Activated T-cell treated with anti-CD3 and anti-CD28 coated beads, Interleukin-2, amount 50 U/mL, for 4 hours (primary cell): ENCODE measurements at regions not wholly inside any gene's neighbourhood (a gene's known extent, or its start where the extent isn't known, plus 50 kb on each side); places are given as distances from the start of the nearest gene placed in this dataset.

Source experiments
- ATAC-seq, 2 donors: fragments of 200-7000 bp; cut with Tn5 transposase; one replicate each; pipeline ENCODE4 v1.10.0; 2021
- DNase-seq: peaks from one replicate; pipeline ENCODE4 v3.0.0-alpha.2; 2020
- H3K27me3 Mint-ChIP-seq: one replicate; pipeline ENCODE4 v1.8.0; 2021; ENCODE audit warnings: low read depth, mixed read lengths
- H3K36me3 Mint-ChIP-seq: one replicate; pipeline ENCODE4 v1.8.0; 2022; ENCODE audit warnings: mixed read lengths; ENCODE audit not compliant: insufficient read depth
- H3K4me1 Mint-ChIP-seq: one replicate; pipeline ENCODE4 v1.8.0; 2021; ENCODE audit warnings: low read depth, mixed read lengths
- H3K4me3 Mint-ChIP-seq: one replicate; pipeline ENCODE4 v1.8.0; 2021; ENCODE audit warnings: mild to moderate bottlenecking, moderate library complexity, mixed read lengths
- H3K9me3 Mint-ChIP-seq: one replicate; pipeline ENCODE4 v1.8.0; 2021; ENCODE audit warnings: mixed read lengths

DNA sequence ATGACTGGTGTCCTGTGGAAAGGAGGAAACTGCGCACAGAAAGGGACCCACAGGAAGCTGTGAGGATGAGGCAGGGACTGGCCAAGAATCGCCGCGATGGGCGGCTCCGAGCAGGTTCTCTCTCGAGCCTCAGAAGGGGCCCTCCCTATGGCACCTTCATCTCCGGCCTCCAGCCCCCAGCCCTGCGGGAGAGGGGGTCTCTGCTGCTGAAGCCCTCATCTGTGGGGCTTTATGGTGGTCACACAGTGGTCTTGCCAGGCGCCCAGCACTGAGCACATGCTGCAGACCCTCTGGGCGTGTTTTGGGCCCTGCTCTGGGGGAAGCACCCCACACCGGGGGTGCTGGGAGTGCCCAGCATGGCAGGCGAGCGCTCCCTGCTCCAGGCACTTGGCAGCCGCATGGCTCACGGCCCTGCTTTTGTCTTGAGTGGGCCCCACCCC lies 86.6 kb upstream of the ACTRT2 start:
- ATAC-seq (no peak), DNase-seq (no peak)
- H3K27me3 Mint-ChIP-seq: no peaks in the 10 kb centered on the region
- H3K4me3 Mint-ChIP-seq: no peak overlapping the region
- H3K4me1 Mint-ChIP-seq: no peaks in the 10 kb centered on the region
- H3K9me3 Mint-ChIP-seq: no peaks in the 10 kb centered on the region
- H3K36me3 Mint-ChIP-seq: no peaks in the 10 kb centered on the region

DNA sequence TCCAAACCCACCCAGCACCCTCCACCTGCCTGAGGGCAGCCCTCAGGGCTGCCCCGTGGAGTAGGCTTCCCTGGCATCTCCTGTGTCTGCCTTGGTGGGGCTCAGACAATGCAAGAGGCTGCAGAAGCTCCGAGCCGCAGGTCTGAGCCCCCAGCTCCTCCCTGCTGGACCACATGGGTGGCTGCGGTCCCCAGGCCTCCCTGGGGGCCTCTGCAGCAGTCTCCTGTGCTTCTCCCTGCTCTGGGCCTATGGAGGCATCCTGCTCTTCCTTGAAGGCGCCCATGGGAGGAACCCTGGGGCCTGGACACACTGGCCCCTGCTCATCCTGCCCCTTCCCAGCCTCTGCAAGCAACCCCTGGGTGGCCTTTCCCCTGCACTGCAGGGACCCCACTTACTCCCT lies 86.1 kb upstream of the ACTRT2 start:
- Mint-ChIP-seq H3K27me3 (no peaks in the 10 kb centered on the region), H3K4me1 (no peaks in the 10 kb centered on the region), H3K9me3 (no peaks in the 10 kb centered on the region), H3K36me3 (no peaks in the 10 kb centered on the region), H3K4me3 (no peak overlapping the region)
- ATAC-seq: no peak
- DNase-seq: no peak

DNA sequence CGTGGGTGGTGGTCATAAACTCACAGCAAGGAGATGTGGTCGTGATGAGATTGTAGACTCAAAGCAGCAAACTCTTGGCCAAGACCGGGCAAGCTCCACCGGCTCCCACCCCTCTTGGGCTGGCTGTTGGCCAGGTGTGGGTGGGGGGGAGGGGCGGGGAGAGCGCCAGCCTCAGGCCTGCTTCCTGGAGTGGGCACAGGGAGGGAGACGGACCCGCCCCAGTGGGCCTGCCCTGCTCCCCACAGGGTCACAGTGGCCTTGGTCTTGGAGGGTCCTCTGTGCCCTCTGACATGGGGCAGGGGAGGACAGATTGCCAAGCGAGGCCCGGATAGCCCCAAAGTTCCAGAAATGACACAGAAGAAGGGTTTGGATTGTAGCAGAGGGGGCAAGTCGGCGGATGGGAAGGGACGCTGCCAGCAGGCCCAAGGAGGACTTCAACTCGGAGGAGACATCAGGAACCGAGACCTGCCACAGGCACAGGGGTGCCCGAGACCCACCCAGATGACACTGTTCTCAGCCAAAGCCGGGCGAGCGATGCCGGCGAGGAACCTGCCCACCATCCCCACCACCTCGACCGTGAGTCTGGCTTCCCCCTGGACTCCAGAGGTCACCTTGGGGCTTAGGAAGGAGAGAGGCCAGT lies 85.4 kb upstream of the ACTRT2 start:
- Mint-ChIP-seq H3K4me3 (no peak overlapping the region), H3K9me3 (peaks cover 3% of the 10 kb centered on the region), H3K27me3 (no peaks in the 10 kb centered on the region), H3K36me3 (no peaks in the 10 kb centered on the region), H3K4me1 (no peaks in the 10 kb centered on the region)
- no peak for ATAC-seq
- no peak for DNase-seq

GRCh38 chr1:2936559-2937515 lies 84.4 kb upstream of the ACTRT2 start:
- no peaks in the 10 kb centered on the region for H3K4me1 Mint-ChIP-seq
- peaks cover 10% of the 10 kb centered on the region for H3K9me3 Mint-ChIP-seq
- H3K36me3 Mint-ChIP-seq: no peaks in the 10 kb centered on the region
- DNase-seq: no peak
- H3K4me3 Mint-ChIP-seq: no peak overlapping the region
- ATAC-seq: no peak
- H3K27me3 Mint-ChIP-seq: no peaks in the 10 kb centered on the region

- Mint-ChIP-seq H3K4me1 (no peaks in the 10 kb centered on the region), H3K9me3 (peaks cover 10% of the 10 kb centered on the region), H3K4me3 (no peak overlapping the region), H3K36me3 (no peaks in the 10 kb centered on the region), H3K27me3 (no peaks in the 10 kb centered on the region)
- no peak for DNase-seq
- no peak for ATAC-seq
Measured at GRCh38 chr1:2937805-2938204, 83.5 kb upstream of the ACTRT2 start.

DNA sequence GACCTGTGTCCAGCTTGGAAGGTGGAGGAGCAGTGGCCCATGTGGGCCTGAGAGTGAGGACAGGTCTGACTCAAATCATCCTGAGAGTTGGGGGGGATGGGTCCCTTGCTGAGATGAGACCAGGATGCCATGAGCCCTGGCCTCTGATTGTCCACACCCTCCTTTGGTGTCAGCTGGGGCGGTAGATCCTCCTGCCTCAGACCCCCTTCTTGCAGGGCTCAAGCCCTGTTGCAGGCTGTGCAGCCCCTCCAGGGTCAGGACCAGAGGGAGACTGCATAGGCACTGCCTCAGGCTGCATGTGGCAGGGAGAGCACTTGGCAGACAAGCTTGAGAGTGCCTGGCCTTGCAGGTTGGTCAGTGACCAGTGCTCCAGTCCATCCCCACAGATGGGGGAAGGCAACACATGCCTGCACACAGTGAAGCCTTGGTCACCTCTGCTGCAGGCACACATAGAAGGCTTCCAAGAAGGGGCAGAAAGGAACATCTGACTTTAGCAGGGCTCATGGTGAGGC lies 82.2 kb upstream of the ACTRT2 start:
- Mint-ChIP-seq H3K4me3 (no peak overlapping the region), H3K36me3 (no peaks in the 10 kb centered on the region), H3K9me3 (peaks cover 10% of the 10 kb centered on the region), H3K27me3 (peaks cover 2% of the 10 kb centered on the region), H3K4me1 (no peaks in the 10 kb centered on the region)
- ATAC-seq: no peak
- DNase-seq: no peak

DNA sequence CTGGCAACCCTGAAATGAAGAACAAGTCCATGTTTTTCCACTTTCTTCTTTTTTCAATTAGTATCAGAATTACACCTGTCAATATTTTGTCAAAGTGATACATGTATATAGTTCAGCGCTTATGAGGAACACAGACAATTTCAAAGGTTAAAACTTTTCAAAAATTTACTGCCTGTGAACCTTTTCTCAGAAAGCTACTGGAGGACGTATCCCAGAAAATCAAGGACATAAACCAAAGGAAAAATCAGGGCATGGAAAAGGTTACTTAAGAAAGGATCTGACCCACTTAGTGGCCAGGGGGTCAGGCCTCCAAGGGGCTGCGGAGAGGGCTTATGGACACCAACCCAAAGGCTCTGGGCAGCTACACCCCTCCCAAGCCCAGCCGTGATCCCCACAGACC lies 81.1 kb upstream of the ACTRT2 start:
- ATAC-seq (no peak), DNase-seq (no peak)
- Mint-ChIP-seq H3K9me3 (peaks cover 10% of the 10 kb centered on the region), H3K4me1 (no peaks in the 10 kb centered on the region), H3K27me3 (peaks cover 2% of the 10 kb centered on the region), H3K36me3 (no peaks in the 10 kb centered on the region), H3K4me3 (no peak overlapping the region)

GRCh38 chr1:2941040-2941439 lies 80.2 kb upstream of the ACTRT2 start:
- DNase-seq (no peak), ATAC-seq (no peak)
- H3K9me3 Mint-ChIP-seq: peaks cover 10% of the 10 kb centered on the region
- H3K4me1 Mint-ChIP-seq: no peaks in the 10 kb centered on the region
- no peak overlapping the region for H3K4me3 Mint-ChIP-seq
- no peaks in the 10 kb centered on the region for H3K36me3 Mint-ChIP-seq
- H3K27me3 Mint-ChIP-seq: peaks cover 2% of the 10 kb centered on the region

- no peak overlapping the region for H3K4me3 Mint-ChIP-seq
Measured at GRCh38 chr1:2941907-2942306, 79.4 kb upstream of the ACTRT2 start.

DNA sequence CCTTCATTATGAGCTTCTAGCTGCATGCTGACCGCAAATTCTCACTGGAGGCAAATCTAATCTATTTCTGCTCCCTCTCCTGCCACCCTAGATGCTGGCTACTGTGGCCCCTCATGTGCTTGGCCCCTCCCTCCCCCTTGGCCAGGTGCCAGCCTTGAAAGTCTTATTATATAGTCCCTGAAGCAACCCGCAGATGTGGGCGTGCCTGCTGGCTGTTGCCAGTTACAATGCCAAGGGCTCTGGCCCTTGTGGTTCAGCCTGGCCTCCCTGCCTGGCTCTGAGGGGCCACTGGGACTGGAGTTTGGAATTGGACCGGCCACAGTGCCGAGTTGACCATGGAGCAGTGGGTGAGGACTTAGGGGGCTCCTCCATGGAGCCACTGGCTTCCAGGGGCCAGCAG lies 78.9 kb upstream of the ACTRT2 start:
- Mint-ChIP-seq H3K27me3 (peaks cover 11% of the 10 kb centered on the region), H3K4me3 (no peak overlapping the region), H3K9me3 (peaks cover 10% of the 10 kb centered on the region), H3K36me3 (no peaks in the 10 kb centered on the region), H3K4me1 (no peaks in the 10 kb centered on the region)
- DNase-seq (no peak), ATAC-seq (no peak)

More at GRCh38 chr1:2941907-2942306, 79.4 kb upstream of the ACTRT2 start:
- H3K4me1 Mint-ChIP-seq: no peaks in the 10 kb centered on the region
- DNase-seq (no peak), ATAC-seq (no peak)
- H3K9me3 Mint-ChIP-seq: peaks cover 10% of the 10 kb centered on the region
- H3K27me3 Mint-ChIP-seq: peaks cover 6% of the 10 kb centered on the region
- no peaks in the 10 kb centered on the region for H3K36me3 Mint-ChIP-seq

GRCh38 chr1:2943686-2944260 lies 77.5 kb upstream of the ACTRT2 start:
- Mint-ChIP-seq H3K36me3 (no peaks in the 10 kb centered on the region), H3K9me3 (peaks cover 10% of the 10 kb centered on the region), H3K4me1 (no peaks in the 10 kb centered on the region), H3K4me3 (no peak overlapping the region), H3K27me3 (peaks cover 18% of the 10 kb centered on the region)
- DNase-seq (no peak), ATAC-seq (no peak)

DNA sequence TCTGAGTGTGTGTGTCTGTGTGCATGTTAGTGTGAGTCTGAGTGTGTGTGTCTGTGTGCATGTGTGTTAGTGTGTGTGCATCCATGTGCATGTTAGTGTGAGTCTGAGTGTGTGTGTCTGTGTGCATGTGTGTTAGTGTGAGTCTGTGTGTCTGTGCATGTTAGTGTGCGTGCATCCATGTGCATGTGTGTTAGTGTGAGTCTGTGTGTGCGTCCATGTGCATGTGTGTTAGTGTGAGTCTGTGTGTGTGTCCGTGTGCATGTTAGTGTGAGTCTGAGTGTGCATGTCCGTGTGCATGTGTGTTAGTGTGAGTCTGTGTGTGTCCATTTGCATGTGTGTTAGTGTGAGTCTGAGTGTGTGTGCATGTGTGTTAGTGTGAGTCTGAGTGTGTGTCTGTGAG lies 76.6 kb upstream of the ACTRT2 start:
- Mint-ChIP-seq H3K9me3 (peaks cover 10% of the 10 kb centered on the region), H3K4me1 (no peaks in the 10 kb centered on the region), H3K4me3 (no peak overlapping the region), H3K36me3 (no peaks in the 10 kb centered on the region), H3K27me3 (peaks cover 18% of the 10 kb centered on the region)
- ATAC-seq (no peak), DNase-seq (no peak)

GRCh38 chr1:2945821-2946231 lies 75.4 kb upstream of the ACTRT2 start:
- no peak for DNase-seq
- Mint-ChIP-seq H3K4me1 (no peaks in the 10 kb centered on the region), H3K36me3 (no peaks in the 10 kb centered on the region)

DNA sequence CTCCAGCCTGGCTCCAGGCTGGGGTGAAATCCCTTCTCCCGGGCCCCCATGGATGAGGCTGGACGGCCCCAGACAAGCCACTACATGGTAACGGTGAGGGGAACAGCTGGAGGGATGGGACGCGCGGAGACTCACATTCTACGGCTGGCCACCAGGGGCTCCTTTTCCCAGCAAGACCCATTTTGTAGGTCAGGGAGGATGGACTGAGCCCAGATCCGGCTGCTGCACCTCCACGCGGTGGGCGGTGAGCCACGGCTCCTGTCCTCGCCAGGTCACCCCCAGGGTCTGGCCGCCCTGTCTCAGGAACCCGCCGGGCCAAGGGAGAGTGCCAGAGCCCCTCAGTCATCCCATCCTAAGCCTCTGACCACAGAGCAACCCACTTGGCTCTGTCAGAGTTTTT lies 75.0 kb upstream of the ACTRT2 start:
- H3K27me3 Mint-ChIP-seq: peaks cover 23% of the 10 kb centered on the region
- ATAC-seq (no peak), DNase-seq (no peak)
- H3K4me3 Mint-ChIP-seq: no peak overlapping the region
- no peaks in the 10 kb centered on the region for H3K4me1 Mint-ChIP-seq
- H3K9me3 Mint-ChIP-seq: peaks cover 4% of the 10 kb centered on the region
- H3K36me3 Mint-ChIP-seq: no peaks in the 10 kb centered on the region

More at GRCh38 chr1:2945821-2946231, 75.4 kb upstream of the ACTRT2 start:
- H3K4me3 Mint-ChIP-seq: no peak overlapping the region
- ATAC-seq: no peak
- H3K27me3 Mint-ChIP-seq: peaks cover 23% of the 10 kb centered on the region
- H3K9me3 Mint-ChIP-seq: peaks cover 7% of the 10 kb centered on the region
